ENCODE measurements at regions not wholly inside any gene's neighbourhood (a gene's known extent, or its start where the extent isn't known, plus 50 kb on each side); places are given as distances from the start of the nearest gene placed in this dataset.

- TF ChIP-seq RAD21 (IDR thresholded peaks at IDR 0.05; ENCODE audit: insufficient read depth, low read depth, low read length) (no peak), ZBTB11 (CRISPR knock-in tag; IDR thresholded peaks at IDR 0.05) (no peak), EZH2 (IDR thresholded peaks at IDR 0.05; ENCODE audit: borderline replicate concordance, control insufficient read depth, low read depth, low read length) (no peak), CTCF (IDR thresholded peaks at IDR 0.05 in 2 of 3, conservative IDR thresholded peaks at IDR 0.05 in 1 of 3; ENCODE audit: control insufficient read depth in 2 of 3, extremely low read depth in 1 of 3, insufficient read depth in 1 of 3, low read depth in 3 of 3, low read length in 3 of 3) (no peak), CREM (IDR thresholded peaks at IDR 0.05; ENCODE audit: low read depth) (no peak), BCLAF1 (IDR thresholded peaks at IDR 0.05) (no peak), POLR2AphosphoS2 (IDR thresholded peaks at IDR 0.05; ENCODE audit: low read depth, low read length) (no peak), BHLHE40 (IDR thresholded peaks at IDR 0.05; ENCODE audit: borderline replicate concordance in 1 of 2, low read depth in 2 of 2, low read length in 1 of 2) (no peak), SMC3 (IDR thresholded peaks at IDR 0.05; ENCODE audit: borderline replicate concordance, low read length) (no peak), POLR2AphosphoS5 (IDR thresholded peaks at IDR 0.05; ENCODE audit: low read length) (no peak), FOXM1 (IDR thresholded peaks at IDR 0.05; ENCODE audit: low read depth, low read length) (no peak), SREBF2 (IDR thresholded peaks at IDR 0.05; ENCODE audit: low read length) (no peak), CBFB (IDR thresholded peaks at IDR 0.05; ENCODE audit: low read depth) (no peak)
These were observed 121.5 kb upstream of the NUDT6 start for GRCh38 chr4:123043793-123044425.
